Left colon (tissue), 2 donors: ENCODE measurements at regions not wholly inside any gene's neighbourhood (a gene's known extent, or its start where the extent isn't known, plus 50 kb on each side); places are given as distances from the start of the nearest gene placed in this dataset.
"Not testable (repeated sequence)": the region's sequence is repeated elsewhere in the genome, so short reads cannot be mapped to it uniquely, and the experiment has no call there.

Experiments used
- ATAC-seq: fragments of 200-7000 bp; cut with Tn5 transposase; one replicate; pipeline ENCODE4 v1.9.1; 2020; ENCODE audit warnings: mild to moderate bottlenecking, moderate library complexity
- DNase-seq, 2 donors: peaks; one replicate each; pipeline ENCODE4 v3.0.0-alpha.2; 2020
- intact Hi-C, 2 donors: fragments of 100-400 bp; cut with DNase I in 1 of 2; cut with micrococcal nuclease in 1 of 2; formaldehyde crosslinking; loops; one replicate each; pipeline versions ENCODE4 v1.11.2 to v1.14.0; 2022; cut with DNase I, micrococcal nuclease
- donor health status: DM: no; HTN: no; CAD: no.
- donor health status: DM: yes; HTN: yes; CAD: no.

DNA sequence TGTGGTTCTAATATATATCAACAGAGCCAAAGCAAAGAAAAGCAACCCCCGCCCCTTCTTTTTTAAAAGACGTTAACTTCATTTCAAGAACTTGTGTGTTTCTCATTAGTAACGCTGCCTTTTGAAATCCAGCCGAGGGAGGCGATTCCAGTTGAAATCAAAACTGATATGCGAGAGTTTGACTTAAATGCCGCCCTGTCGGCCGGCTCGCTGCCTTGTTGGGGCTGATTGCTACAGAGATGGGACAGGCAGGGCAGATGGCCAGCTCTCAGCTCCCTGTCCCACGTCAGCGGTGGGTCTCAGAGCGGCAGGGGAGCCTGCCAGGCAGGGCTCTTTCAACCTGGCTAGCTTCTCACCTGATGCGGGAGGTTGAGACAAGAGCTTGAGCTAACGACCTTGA, 51.9 kb upstream of the ALX4 start:
- ATAC-seq, result no peak
- intact Hi-C loops, result no loop called here
- no peak for DNase-seq

DNA sequence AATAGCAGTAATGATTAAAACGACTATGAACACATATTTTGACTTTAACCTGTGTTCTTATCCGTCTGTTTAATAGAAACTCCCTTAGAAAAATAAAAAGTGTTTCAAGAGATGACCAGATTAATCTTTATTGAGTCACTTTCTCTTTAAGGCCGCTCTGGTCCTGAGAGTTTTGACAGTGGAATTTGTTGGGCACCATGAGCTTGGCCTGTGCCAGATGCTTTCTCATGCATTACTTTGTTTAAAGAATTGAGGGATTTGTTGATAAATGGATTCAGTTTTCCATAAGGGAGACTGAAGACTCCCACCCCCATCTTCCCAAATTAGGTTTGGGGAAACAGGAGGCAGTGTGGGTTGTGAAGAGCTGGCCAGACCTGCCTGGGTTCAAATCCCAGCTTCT, 53.2 kb upstream of the ALX4 start:
- DNase-seq (no peak), ATAC-seq (no peak)
- intact Hi-C loops, result no loop called here

DNA sequence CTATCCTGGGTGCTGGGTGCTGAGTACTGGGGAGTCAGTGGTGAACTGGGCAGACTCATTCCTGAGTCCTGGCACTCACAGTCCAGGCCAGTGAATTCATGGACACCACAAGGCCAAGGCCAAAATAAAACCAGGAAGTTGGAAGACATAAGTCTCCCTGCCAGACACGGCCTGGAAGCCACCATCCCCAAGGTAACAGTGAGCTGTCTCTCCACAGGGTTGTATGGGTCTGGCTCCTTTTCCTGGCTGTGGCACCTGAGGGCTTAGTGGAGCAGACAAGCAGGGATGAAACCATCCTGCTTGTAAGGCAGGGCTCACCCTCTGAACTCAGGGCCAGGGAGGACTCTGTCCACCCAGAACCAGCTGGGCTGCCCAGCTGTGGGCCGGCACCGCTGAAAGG, 54.7 kb upstream of the ALX4 start:
- intact Hi-C loops, result no loop called here
- ATAC-seq, result no peak
- no peak for DNase-seq

DNA sequence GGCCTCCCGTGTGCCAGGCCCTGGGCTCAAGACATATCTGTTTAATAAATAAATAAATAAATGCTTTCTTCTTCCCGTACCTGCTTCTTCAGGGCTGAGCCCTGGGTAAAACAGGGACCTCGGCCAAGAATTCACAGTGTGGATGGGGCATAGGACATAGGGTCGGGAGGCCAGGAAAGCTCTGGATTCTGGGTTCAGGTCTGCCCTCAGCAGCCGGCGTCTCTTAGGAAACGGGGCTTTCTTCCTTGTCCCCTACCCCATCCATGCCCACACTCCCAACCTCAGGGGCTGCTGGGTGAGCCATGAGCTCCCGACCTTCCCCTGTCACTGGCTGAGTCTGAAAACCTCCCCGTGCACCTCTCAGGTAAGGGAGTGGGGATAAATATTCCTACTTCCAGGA, 55.7 kb upstream of the ALX4 start:
- DNase-seq, result no peak
- ATAC-seq, result no peak
- intact Hi-C loops, result no loop called here

DNA sequence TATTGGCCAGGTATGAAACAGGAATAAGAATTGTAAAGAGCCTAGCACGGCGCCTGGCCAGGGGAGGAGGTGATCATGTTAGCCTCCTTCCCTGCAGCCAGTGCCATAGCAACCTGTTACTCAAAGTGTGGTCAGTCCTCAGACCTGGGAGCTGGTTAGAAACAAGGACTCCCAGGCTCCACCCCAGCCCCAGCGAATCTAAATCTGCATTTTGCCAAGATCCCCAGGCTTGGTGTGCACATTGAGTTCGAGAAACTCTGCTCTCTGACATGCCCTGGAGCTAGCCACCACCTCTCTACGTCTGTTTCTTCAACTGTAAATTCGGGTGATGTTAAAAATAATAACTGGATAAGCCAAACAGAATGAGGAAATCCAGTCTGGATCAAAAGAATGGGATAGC, 56.1 kb upstream of the ALX4 start:
- intact Hi-C loops, result no loop called here
- no peak for DNase-seq
- ATAC-seq, result no peak

DNA sequence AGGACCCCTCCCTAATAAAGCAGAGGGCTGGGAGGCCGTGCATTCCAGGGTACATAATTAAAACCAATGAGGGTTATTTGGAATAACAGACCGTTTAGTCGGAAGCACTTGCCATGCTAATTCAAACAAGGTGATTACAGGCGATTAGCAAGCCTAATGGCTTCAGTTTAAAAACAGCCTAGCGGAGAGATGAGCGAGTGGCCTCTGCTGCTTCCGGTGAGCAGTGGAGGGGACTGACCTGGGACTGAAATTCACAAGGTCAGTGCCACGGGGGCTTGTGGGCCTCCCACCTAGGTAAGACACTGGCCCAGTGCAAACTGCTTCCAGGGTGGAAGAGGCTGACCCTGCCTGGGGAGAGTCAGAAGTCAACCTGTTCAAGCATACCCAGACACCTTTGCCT, 56.8 kb upstream of the ALX4 start:
- intact Hi-C loops, result no loop called here
- ATAC-seq (no peak), DNase-seq (no peak)

DNA sequence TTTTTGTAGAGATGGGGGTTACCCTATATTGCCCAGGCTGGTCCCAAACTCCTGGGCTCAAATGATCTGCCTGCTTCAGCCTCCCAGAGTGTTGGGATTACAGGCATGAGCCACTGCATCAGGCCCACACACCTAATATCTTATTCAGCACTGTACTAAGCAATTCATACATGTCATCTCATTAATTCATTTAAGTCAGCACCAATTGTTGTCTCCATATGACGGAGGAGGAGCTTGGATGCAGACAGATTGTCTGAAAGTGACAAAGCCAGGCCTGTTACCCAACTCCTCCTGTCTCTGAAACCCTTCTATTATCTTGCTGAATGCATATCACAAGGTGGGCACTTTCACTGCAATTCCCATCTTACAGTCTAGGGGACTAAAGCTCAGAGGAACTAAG, 57.5 kb upstream of the ALX4 start:
- intact Hi-C loops, result no loop called here
- DNase-seq (no peak), ATAC-seq (no peak)

DNA sequence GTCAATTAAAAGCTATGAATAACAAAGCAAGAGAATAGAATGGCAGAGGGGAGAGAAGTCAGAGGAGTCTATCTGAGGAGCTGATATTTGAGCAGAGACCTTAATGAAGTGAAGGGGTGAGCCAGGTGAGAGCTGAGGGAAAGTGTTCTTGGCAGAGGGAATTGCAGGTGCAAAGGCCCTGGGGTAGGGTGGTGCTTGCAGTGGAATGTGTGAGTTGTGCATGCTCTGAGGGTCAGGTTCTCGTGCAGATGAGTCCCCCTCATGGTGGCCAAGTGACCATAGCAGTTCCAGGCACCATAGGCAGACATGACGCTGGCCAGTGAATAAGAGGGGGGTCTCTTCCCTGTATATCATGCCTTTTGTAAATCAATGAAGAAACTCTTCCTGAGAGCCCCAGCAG, 58.9 kb upstream of the ALX4 start:
- DNase-seq (no peak), ATAC-seq (no peak)
- intact Hi-C loops, result no loop called here

DNA sequence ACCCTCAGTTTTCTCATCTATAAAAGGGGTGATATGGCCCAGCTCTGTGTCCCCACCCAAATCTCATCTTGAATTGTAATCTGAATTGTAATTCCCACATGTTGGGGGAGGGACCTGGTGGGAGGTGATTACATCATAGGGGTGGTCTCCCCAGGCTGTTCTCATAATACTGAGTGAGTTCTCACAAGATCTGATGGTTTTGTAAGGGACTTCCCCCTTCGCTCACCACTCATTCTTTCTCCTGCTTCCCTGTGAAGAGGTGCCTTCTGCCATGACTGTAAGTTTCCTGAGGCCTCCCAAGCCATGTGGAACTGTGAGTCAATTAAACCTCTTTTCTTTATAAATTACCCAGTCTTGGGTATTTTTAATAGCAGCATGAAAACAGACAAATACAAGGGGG, 61.1 kb upstream of the ALX4 start:
- ATAC-seq, DNase-seq, intact Hi-C loops: not testable (repeated sequence)

DNA sequence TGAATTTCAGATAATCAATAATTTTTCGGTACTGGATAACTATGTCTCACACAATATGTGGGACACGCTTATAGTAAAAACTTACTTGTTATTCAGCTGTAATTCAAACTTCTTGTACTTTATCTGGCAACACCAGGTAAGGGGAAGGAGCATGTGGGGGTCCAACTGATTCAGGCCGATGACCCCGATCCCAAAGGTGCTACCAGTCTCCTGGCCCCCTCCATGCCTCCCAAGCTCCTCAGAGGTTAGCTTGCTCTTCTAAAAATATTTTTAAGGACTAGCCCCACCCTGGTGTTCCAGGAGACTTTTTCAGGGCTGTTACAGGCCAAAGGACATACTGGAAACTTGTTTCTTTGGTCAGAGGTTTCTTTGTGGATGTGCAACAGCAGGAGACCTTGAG, 61.8 kb upstream of the ALX4 start:
- ATAC-seq, result no peak
- no peak for DNase-seq
- intact Hi-C loops, result no loop called here

DNA sequence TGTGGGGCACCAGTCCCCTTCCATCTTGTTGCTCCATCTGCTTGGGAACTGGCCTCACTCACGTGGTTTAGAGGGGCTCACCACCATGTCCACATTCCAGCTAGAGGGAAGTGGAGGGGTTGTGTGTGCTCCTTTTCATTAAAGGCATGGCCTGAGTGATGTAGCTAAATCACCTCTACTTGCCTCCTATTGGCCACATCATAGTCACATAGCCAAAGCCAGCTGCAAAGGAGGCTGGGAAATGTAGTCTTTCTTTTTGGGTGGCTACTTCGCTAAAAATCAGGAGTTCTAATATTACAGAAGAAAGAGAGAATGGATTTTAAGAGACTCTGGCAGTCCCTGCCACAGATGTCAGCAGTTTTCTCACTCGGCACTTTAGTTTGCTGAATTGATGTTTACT, 63.0 kb upstream of the ALX4 start:
- ATAC-seq (no peak), DNase-seq (no peak)
- intact Hi-C loops, result no loop called here

DNA sequence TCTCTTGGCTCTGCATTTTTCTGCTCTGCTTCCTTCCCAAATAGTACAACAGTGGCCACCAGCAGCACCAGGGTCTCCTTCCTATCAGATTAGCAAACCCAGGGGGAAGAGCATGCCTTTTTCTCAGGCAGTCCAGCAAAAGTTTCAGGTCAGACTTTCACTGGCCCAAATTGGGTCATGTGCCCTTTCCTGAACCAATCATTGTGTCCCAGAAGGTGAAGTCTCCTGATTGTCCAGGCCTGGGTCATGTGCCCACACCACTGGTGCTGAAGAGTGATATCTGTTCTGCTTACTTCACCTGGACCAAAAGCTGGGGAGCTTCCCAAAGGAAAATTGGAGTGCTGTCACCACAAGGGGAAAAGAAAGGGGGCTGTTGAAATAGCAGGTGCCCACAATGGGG, 64.1 kb upstream of the ALX4 start:
- intact Hi-C loops, result no loop called here
- ATAC-seq, result no peak
- no peak for DNase-seq

DNA sequence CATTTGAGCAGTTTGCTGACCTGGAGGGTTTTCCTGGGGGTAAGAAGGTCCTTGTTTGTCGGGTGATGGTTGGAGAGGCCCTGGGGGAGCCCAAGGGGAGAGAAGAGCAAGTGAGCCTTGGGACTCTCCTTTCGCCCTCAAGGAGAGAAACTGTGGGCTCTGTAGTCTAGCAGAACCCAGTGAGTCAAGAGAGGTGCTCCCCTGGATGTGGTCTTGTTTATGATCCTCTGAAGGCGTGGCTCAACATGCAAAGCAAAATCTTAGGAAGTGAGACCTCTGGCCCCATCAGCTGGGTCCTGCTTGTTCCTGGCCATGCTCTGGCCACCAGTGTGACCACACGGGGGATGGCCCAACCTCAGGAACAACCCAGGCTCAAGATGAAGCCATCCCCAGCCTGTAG, 66.5 kb upstream of the ALX4 start:
- DNase-seq (no peak), ATAC-seq (no peak)
- intact Hi-C loops, result no loop called here

DNA sequence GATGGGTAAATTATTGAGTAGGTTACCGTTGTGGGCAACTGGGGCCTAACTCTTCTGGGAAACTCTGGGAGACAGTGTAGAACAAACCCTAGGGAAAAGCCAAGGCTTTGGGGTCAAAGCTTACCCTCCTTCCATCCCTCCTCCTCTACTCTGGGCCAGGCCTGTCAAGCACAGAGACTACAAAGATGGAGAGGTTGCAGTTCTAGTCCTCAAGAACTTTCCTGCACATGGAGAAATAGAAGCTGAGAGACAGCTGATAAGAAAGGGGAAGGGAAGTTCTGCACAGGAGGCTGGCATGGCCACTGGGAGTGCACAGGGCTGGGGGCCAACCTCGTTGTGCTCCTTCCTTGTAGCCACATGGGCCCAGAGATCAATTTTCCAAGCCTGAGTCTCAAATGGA, 67.2 kb upstream of the ALX4 start:
- no peak for ATAC-seq
- DNase-seq, result no peak
- intact Hi-C loops, result no loop called here

DNA sequence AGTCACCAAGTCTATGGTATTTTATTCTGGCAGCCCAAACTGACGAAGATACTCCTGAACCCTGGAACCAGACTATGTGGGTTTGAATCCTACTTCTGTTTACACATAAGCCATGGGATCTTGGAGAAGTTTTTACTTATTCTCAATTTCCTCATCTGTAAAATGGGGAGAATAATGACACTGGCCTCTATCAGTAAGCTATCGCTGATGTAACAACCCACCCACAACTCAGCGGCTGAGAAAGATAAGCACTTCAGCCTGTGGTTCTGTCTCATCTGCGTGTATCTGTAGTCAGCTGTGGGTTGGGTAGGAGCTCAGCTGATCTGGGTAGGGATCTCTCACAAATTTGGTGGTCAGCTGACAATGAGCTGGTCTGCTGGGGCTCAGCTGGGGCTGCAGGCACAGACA, 68.0 kb upstream of the ALX4 start:
- DNase-seq, result no peak
- intact Hi-C loops, result no loop called here
- ATAC-seq, result no peak

DNA sequence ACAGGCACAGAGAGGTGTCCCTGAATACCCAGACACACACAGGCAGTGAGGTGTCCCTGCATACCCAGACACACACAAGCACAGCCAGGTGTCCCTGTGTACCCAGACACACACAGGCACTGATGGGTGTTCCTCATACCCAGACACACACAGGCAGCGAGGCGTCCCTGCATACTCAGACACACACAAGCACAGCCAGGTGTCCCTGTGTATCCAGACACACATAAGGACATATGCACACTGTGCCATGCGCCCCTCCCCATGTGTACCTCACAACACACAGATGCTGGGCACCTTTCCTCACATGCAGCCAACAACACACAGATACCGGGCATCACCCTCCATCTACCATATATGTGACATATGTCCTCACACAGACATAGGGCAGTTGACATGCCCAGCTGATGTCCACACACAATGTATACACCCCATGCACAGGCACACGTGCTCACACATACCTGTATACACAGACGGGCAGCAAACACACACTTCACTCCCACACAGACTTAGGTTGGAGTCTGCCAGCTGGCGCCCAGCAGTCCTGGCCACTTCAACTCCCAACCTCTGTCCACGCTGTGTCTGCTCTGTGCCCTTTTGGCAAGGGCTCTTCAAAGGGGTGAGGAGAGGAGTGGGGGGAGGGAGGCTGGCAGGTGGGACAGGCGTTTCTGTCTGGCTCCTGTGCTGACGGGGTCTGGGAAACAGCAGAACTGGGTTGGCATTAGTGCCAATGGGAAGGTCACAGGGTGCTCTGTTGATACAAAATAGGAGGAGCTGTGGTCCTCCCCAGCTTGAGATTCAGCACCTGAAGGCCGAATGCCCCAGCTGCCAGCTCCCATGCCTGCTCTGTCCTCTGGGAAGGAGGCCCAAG, 69.4 kb upstream of the ALX4 start:
- ATAC-seq, result no peak
- no peak for DNase-seq
- intact Hi-C loops, result no loop called here

DNA sequence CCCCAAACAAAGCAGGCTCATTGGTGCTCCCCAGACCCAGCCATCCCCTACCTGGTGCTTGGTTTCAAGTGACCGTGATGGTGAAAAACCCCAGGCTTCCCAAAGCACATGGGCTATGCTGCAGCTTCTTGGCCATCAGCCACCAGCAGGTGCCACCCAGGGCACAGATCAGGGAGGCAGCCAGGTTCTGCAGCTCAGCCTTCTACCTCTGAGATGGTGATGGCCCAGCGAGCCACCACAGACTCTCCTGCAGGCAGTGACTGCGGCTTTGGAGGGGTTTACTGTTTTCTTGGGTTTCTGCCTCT, 70.0 kb upstream of the ALX4 start:
- ATAC-seq (no peak), DNase-seq (no peak)
- intact Hi-C loops, result no loop called here

DNA sequence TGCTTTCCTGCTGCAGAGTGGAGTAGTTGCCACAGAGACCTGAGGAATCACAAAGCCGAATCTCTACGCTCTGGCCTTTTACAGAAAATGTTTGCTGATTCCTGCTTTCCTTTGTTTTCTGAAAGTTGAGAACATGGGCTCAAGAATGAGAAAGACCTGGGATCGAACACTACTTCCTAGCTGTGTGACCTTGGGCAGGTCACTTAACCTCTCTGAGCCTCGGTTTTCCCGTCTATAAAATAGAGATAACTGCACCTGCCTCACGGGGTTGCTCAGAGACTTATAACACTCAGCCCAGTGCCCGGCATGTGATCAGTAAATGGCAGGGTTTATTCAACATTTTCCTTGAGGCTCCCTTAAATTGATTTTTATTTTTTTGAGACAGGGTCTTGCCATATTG, 70.9 kb upstream of the ALX4 start:
- intact Hi-C loops, result no loop called here
- no peak for DNase-seq

DNA sequence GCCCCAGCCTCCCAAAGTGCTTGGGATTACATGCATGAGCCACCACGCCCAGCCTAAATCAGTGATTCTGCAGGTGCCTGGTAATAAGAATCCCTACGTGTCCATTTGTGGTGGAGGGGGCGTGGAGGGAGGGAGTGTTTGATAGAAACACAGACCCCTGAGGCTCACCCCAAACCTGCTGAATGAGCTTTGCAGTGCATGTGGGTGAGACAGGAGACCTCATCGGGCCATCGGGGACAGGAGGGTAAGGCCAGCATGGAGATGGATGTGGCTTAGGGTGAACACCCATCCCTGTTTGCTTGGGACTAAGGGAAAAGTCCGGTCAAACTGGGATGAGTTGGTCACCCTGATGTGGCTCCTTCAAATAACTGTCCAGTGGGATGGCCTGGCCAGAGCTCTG, 71.3 kb upstream of the ALX4 start:
- intact Hi-C loops, result no loop called here
- ATAC-seq (no peak), DNase-seq (no peak)

More for the DNA sequence above, 70.9 kb upstream of the ALX4 start:
- ATAC-seq, result no peak

DNA sequence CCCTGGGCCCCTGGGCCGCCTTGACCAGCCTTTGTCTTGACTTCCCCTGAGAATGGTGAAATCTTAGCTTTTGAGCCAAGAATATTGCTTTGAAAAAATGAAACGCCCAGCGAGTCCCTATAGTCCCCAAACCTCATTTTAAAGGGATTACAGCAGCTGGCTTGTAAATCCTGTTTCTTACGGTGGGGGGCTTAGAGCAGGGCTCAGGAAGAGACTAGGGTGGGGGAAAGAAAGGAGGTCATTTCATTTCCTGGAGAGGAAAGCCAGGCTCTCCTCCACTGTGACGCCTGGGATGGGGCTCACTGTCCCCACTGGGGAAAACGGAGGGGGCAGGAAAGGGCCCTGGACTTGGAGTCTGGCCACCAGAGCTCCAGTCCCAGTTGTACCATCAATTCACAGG, 72.2 kb upstream of the ALX4 start:
- DNase-seq, result no peak
- ATAC-seq, result no peak
- intact Hi-C loops, result no loop called here

DNA sequence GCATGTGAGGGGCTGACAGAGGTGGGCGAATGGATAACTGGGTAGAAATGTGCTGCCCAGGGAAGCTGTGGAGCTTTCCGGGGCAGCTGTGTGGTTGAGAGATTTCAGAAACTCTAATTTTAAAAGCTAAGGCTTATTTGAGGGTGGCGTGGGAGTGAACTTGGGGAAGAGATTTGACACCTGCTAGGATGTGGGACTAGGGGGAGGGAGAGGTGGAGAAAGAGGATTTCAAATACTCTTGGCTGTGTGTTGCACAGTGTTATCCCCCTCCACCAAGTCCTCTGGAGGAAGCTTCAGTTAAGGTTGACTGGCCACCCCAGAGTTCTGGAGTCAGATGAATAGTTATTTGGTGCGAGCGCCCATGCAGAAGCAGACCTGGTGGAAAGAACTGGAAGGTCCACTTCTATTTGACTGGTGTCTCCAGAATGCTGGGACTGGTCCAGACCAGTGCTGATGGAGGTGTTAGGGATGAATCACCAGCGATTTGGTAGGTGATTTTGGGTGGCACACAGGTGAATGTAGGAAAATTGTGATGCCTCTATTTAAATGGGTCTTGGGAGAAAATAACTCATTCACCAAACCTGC, 72.8 kb upstream of the ALX4 start:
- intact Hi-C loops, result no loop called here
- no peak for ATAC-seq
- DNase-seq, result no peak
